K562 (cell line): ENCODE measurements at regions not wholly inside any gene's neighbourhood (a gene's known extent, or its start where the extent isn't known, plus 50 kb on each side); places are given as distances from the start of the nearest gene placed in this dataset.

Source experiments
- ATAC-seq: fragments of 200-7000 bp; cut with Tn5 transposase; 3 replicates; pipeline ENCODE4 v1.9.1; 2020; ENCODE audit warnings: moderate library complexity
- BruUV-seq: library from RNA; stranded (reverse); fragments of 400-500 nt; replicated peaks from 2 replicates; lab custom pipeline; 2021; lab: Mats Ljungman, UMichigan
- CTCF ChIA-PET: fragments of 300-600 bp; formaldehyde crosslinking; extraction: SDS; loops from one replicate; lab custom pipeline; 2021; ENCODE audit warnings: low intra/inter-chr PET ratio; lab: Yijun Ruan, JAX
- POLR2A ChIA-PET: fragments of 300-600, 350-650 bp; sonication (Branson Sonifier 250); formaldehyde crosslinking; extraction: SDS; loops from one replicate; lab custom pipeline; 2021; ENCODE audit warnings: antibody characterized with exemption, inconsistent platforms; lab: Yijun Ruan, JAX
- DNase-seq, 4 experiments: peaks; one replicate each; pipeline versions ENCODE4 v3.0.0 to v3.0.0-alpha.2; 2011 to 2018; ENCODE audit warnings: low spot score in 3 of 4, mixed read lengths in 3 of 4; ENCODE audit errors: extremely low read depth in 1 of 4
- FAIRE-seq: peaks from 2 replicates; lab custom pipeline; 2011; peaks lifted over from hg19 to GRCh38; lab: Jason Lieb, UNC
- H2AFZ ChIP-seq: 2 replicates; pipeline ENCODE4 v1.6.0; 2011; ENCODE audit warnings: low read depth, low read length, control low read depth, inconsistent platforms
- H3K27ac ChIP-seq: fragments of 200-600 bp; 3 replicates; pipeline ENCODE4 v1.8.0; 2011; ENCODE audit warnings: low read depth, mild to moderate bottlenecking, control low read depth, inconsistent platforms, low read length, moderate library complexity, mixed read lengths; ENCODE audit errors: extremely low read depth
- H3K27me3 ChIP-seq, 2 experiments: fragments of 300-600 bp in 1 of 2; 2 replicates in 1 of 2; 3 replicates in 1 of 2; pipeline versions ENCODE4 v1.6.0 to v1.8.0; 2011; ENCODE audit warnings: inconsistent platforms in 2 of 2, low read length in 2 of 2, mild to moderate bottlenecking in 1 of 2, mixed read lengths in 1 of 2, moderate library complexity in 1 of 2; ENCODE audit not compliant: control insufficient read depth in 2 of 2, insufficient read depth in 2 of 2
- H3K36me3 ChIP-seq: fragments of 300-600 bp; 3 replicates; pipeline ENCODE4 v1.8.0; 2011; ENCODE audit warnings: mild to moderate bottlenecking, low read length, inconsistent platforms; ENCODE audit not compliant: control insufficient read depth, insufficient read depth
- H3K4me1 ChIP-seq, 2 experiments: fragments of 200-600 bp in 1 of 2; replicated peaks in 1 of 2; 2 replicates in 1 of 2; 3 replicates in 1 of 2; pipeline versions ENCODE4 v1.5.1 to v1.8.0; 2011; ENCODE audit warnings: inconsistent platforms in 2 of 2, low read length in 2 of 2, mild to moderate bottlenecking in 1 of 2, mixed read lengths in 1 of 2, moderate library complexity in 1 of 2; ENCODE audit not compliant: control insufficient read depth in 2 of 2, insufficient read depth in 2 of 2
- H3K4me2 ChIP-seq: 2 replicates; pipeline ENCODE4 v1.6.1; 2011; ENCODE audit warnings: low read length, control low read depth, inconsistent platforms, mixed read lengths; ENCODE audit not compliant: insufficient read depth
- H3K4me3 ChIP-seq: fragments of 200-600 bp; sonication (generic), shearing (Covaris generic); 2 replicates; pipeline ENCODE4 v1.5.1; 2016; ENCODE audit warnings: control low read depth, inconsistent platforms
- H3K79me2 ChIP-seq: fragments of 200-600 bp; 3 replicates; pipeline ENCODE4 v1.8.0; 2011; ENCODE audit warnings: low read length, inconsistent platforms; ENCODE audit not compliant: control insufficient read depth, insufficient read depth
- H3K9ac ChIP-seq, 2 experiments: 2 replicates each; pipeline versions ENCODE4 v1.6.0 to v1.6.1; 2011; ENCODE audit warnings: low read depth in 2 of 2, low read length in 2 of 2, control low read depth in 1 of 2, inconsistent platforms in 1 of 2, mild to moderate bottlenecking in 1 of 2, mixed read lengths in 1 of 2; ENCODE audit not compliant: insufficient read depth in 1 of 2
- H3K9me1 ChIP-seq: one replicate; pipeline ENCODE4 v1.6.0; 2011; ENCODE audit warnings: inconsistent platforms, mild to moderate bottlenecking, low read length, moderate library complexity; ENCODE audit not compliant: control insufficient read depth, insufficient read depth
- H3K9me3 ChIP-seq: replicated peaks from 2 replicates; pipeline ENCODE4 v1.5.1; 2011; ENCODE audit warnings: low read depth, low read length, inconsistent platforms; ENCODE audit not compliant: control insufficient read depth, insufficient read depth
- H4K20me1 ChIP-seq: replicated peaks from 2 replicates; pipeline ENCODE4 v1.6.1; 2011; ENCODE audit warnings: low read length, inconsistent platforms, mixed read lengths; ENCODE audit not compliant: control insufficient read depth, insufficient read depth
- GATAD2A ChIP-seq: fragments of 450-650 bp; IDR thresholded peaks from 2 replicates; pipeline ENCODE4 v1.6.1; 2017
- MTA3 ChIP-seq: fragments of 450-650 bp; formaldehyde crosslinking; IDR thresholded peaks from 2 replicates; pipeline ENCODE4 v1.6.1; 2017; ENCODE audit warnings: mild to moderate bottlenecking, borderline replicate concordance
- NCOA6 ChIP-seq: fragments of 450-650 bp; IDR thresholded peaks from 2 replicates; pipeline ENCODE4 v1.6.1; 2017; ENCODE audit warnings: mild to moderate bottlenecking
- PRDM10 ChIP-seq: fragments of 450-650 bp; IDR thresholded peaks from 2 replicates; pipeline ENCODE4 v1.6.1; 2018; ENCODE audit not compliant: partially characterized antibody
- RERE ChIP-seq: sonication (generic); formaldehyde crosslinking; IDR thresholded peaks from 2 replicates; pipeline ENCODE4 v1.8.0; 2023; ENCODE audit warnings: missing genetic modification reagents, mild to moderate bottlenecking, borderline replicate concordance
- XRCC3 ChIP-seq: fragments of 450-650 bp; IDR thresholded peaks from 2 replicates; pipeline ENCODE4 v1.6.1; 2017; ENCODE audit warnings: mild to moderate bottlenecking, moderate library complexity
- YY1 ChIP-seq, 3 experiments: IDR thresholded peaks; 2 replicates each; pipeline ENCODE4 v1.6.1; 2011; ENCODE audit warnings: low read length in 2 of 3, mild to moderate bottlenecking in 2 of 3, moderate library complexity in 2 of 3, borderline replicate concordance in 1 of 3, control low read depth in 1 of 3, low read depth in 1 of 3; ENCODE audit not compliant: insufficient read depth in 3 of 3, insufficient replicate concordance in 2 of 3, control insufficient read depth in 1 of 3, insufficient read length in 1 of 3; ENCODE audit errors: extremely low read depth in 1 of 3
- ZNF232 ChIP-seq: sonication (generic); formaldehyde crosslinking; IDR thresholded peaks from 2 replicates; pipeline ENCODE4 v1.8.0; 2022; ENCODE audit warnings: mild to moderate bottlenecking, missing genetic modification reagents
- WGBS: fragments of 100-300 bp; shearing (Covaris generic); methylation state at CpG from one replicate; pipeline ENCODE4 v1.1.6; 2016; ENCODE audit warnings: low coverage, mixed read lengths; ENCODE audit not compliant: insufficient coverage; ENCODE audit errors: missing lambda C conversion rate; 5-methylcytosine and 5-hydroxymethylcytosine counted together
- in situ Hi-C: fragments of 300-500 bp; cut with MboI; formaldehyde crosslinking; loops from 4 replicates; pipeline ENCODE4 v1.15.0; 2018; ENCODE audit warnings: inconsistent platforms, mixed read lengths
- intact Hi-C: fragments of 100-400 bp; cut with micrococcal nuclease; formaldehyde crosslinking; loops from 2 replicates; pipeline ENCODE4 v1.14.2; 2022

- Histone ChIP-seq H4K20me1 (no peaks in the 10 kb centered on the region), H3K27ac (no peak overlapping the region), H3K9ac (no peak overlapping the region), H3K4me2 (no peak overlapping the region), H3K79me2 (no peaks in the 10 kb centered on the region), H3K4me1 (no peaks in the 10 kb centered on the region), H3K27me3 (no peaks in the 10 kb centered on the region), H3K9me3 (no peaks in the 10 kb centered on the region), H3K4me3 (no peak overlapping the region), H3K9me1 (no peaks in the 10 kb centered on the region), H2AFZ (no peak overlapping the region), H3K36me3 (no peaks in the 10 kb centered on the region)
- WGBS: 0% methylated on average over 3 of the region's 3 CpGs
- ATAC-seq: no peak
- no peak for FAIRE-seq
- no TSS peak for BruUV-seq
- ChIA-PET POLR2A (no interaction called here), CTCF (no interaction called here)
- in situ Hi-C loops: no loop called here
- no peak for TF ChIP-seq PRDM10
- no peak for TF ChIP-seq GATAD2A
- no peak for TF ChIP-seq MTA3
- no peak for TF ChIP-seq ZNF232 (CRISPR knock-in tag)
- no peak for TF ChIP-seq YY1 (IDR thresholded peaks at IDR 0.05; ENCODE audit: borderline replicate concordance in 1 of 3, control insufficient read depth in 1 of 3, extremely low read depth in 1 of 3, insufficient read depth in 3 of 3, insufficient read length in 1 of 3, insufficient replicate concordance in 2 of 3, low read depth in 1 of 3, low read length in 2 of 3)
- TF ChIP-seq NCOA6: no peak
- no peak for TF ChIP-seq XRCC3
- TF ChIP-seq RERE: no peak
- intact Hi-C loops: no loop called here
- DNase-seq: no peak
These were observed 243.9 kb upstream of the SMARCA2 start for GRCh38 chr9:1771094-1771789.
